CD4-positive, alpha-beta T cell treated with Interferon gamma for 1 hour (primary cell): ENCODE measurements at regions not wholly inside any gene's neighbourhood (a gene's known extent, or its start where the extent isn't known, plus 50 kb on each side); places are given as distances from the start of the nearest gene placed in this dataset.

Experiments
- DNase-seq: peaks from one replicate; pipeline ENCODE4 v3.0.0-alpha.2; 2020

DNA sequence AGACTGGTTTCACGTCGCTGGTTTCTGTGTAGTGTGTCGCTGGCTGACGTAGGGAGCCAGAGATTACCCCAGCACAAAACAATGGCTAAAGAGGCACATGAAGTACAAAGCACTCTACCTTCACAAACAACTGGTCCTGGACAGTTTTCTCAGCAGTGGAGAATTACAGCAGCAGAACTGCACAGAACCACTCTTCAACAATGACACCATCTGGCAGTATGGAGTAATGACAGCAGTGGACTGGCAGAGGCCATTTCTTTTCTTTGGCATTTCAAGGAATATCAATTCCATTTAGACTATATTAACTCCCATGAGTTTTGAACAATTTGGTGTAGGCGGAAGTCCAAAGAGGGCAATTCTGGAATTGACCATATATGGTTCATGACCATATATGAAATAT, 1074.1 kb downstream of the AACS start:
- no peak for DNase-seq

DNA sequence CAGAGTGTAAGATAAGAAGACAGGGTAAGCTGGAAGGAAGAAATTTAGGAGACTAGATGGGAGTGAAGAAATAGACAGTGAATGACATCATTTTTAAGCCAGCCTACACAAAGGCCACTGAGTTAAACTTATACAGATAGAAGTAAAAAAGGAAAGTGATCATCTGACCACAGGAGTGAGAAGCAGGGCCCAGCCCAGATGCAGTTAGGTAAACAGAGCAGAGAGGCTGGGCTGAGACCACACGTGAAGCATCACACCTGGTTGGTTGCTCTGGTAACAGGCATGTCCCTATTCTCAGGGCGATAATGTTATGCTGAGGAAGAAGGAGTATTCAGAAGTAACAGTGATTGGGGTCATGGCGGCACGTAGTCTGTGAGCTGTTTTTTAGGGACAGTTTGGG, 1079.4 kb downstream of the AACS start:
- no peak for DNase-seq

- DNase-seq, result no peak
These were observed 1082.1 kb downstream of the AACS start for GRCh38 chr12:126147321-126147720.

- DNase-seq, result no peak
These were observed 1091.8 kb downstream of the AACS start for GRCh38 chr12:126156806-126157574.

- no peak for DNase-seq
These were observed 1092.3 kb downstream of the AACS start for GRCh38 chr12:126157575-126157966.

GRCh38 chr12:126159139-126159538, 1093.9 kb downstream of the AACS start:
- DNase-seq, result no peak

GRCh38 chr12:126160912-126161311, 1095.7 kb downstream of the AACS start:
- no peak for DNase-seq

DNA sequence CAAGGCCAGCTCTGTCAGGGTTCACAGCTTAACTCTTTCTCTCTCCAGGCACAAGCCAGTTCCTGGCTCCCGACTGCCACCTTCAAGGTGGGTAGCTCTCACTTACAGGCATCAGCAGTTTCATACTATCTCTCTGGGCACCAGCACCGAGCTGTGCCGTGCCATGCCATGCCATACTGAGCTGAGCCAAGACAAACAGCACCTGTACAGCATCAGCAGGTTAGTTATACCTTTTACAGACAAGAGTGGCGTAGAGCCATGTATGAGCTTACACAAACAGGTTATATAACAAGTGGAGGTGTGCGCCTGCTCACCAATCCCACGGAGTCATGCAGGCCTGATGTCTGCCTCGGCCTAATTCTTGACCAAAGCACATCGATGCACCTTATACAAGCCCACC, 1098.7 kb downstream of the AACS start:
- DNase-seq, result no peak

DNA sequence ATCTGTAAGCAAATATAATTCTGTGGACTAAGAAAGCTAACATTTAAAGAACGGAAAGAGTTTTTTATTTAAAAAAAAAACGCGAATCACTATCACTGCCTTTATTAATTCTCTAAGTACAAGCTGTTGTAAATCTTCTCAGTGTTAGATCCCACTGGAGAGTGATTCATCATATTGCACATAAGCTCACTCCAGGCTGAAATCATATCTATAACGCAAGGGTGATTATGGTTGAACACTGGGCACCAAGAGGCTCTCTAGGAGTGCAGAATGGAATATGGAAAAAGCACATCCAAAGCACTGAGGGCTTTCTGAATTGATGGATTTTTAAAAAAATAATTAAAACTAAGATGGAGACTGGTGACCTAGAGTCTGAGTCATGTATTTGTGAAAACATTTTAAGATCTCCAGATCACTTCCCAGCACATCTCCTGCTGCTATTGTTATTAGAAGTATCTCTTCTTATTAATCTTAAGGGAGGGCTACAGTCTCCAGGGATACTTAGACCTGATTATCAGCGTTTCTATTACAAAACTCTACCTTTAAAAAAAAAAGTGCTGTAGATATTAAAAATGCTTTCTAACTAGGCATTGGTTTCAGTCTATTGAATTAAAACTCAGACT, 1106.8 kb downstream of the AACS start:
- DNase-seq, result no peak

- no peak for DNase-seq
These were observed 1117.5 kb downstream of the AACS start for GRCh38 chr12:126182619-126183236.

- DNase-seq, result no peak
These were observed 1119.8 kb downstream of the AACS start for GRCh38 chr12:126185025-126185424.

GRCh38 chr12:126189856-126190255, 1124.6 kb downstream of the AACS start:
- no peak for DNase-seq

- DNase-seq, result no peak
These were observed 1126.0 kb downstream of the AACS start for GRCh38 chr12:126191031-126191891.

DNA sequence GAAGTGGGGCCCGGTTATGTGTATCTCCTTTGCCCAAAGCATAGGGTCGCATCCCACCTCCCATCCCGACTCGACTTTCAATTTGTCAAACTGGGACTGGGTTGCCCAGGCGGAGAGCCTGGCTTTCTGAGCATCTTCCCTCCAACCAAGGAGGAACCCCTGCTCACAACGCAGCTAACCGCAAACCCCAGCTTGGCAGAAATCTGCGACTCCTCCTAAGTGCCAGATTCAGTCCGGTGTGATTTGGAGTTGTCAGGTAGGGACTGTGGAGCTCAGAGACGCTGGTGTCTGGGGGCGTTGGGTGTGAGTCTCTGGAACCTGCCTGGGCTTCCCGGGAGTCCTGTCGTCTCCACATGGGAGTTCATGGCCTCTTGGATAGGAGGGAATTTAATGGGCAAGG, 1126.7 kb downstream of the AACS start:
- DNase-seq, result no peak

DNA sequence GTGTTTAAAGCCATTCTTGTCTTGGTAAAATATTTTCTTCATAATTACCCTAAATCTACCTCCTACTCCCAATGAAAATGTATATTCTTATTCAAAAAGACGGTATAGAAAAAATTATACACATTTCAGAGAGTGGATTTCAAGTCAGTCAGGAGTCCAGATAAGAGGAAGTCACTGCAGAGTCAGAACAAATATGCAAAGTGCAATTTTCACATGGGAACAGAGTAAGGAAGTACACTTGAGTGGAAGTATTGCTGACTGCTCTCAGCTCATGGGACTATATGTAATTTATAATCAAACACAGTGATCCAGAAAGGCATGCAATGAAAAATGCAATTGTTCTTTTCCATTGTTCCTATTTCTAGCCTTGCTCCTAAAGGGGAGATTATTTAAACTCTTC, 1128.0 kb downstream of the AACS start:
- DNase-seq, result no peak

DNA sequence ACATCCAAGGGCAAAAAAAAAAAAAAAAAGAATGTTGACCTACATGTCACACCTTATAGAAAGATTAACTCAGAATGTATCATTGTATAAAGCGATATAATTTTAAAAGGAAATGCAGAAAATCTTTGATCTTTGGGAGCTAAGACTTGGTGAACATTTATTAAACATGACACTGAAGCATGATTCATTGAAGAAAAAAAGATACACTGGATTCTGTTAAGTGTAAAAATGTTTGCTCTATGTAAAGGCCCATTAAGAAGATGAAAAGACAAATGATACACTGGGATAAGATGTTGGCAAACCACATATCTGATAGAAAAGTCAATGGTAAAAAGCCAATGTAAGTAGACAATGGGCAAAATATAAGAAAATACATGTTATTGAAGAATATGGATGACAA, 1131.0 kb downstream of the AACS start:
- no peak for DNase-seq

DNA sequence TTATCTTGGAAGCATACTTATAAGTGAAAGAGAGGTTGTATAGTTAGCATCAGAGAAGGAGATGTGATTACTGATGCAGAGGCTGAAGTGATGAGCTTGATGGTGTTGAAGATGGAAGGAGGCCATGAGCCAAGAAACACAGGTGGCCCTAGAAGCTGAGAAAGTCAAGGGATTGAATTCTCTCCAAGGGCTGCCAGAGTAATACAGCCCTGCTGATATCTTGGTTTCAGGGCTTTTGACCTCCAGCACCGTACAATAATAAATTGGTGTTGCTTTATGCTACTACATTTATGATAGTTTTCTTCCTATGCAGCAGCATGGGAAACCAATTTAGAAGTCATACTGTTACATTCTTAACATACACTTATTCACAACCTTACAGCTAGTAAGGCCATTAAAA, 1133.3 kb downstream of the AACS start:
- DNase-seq, result no peak

DNA sequence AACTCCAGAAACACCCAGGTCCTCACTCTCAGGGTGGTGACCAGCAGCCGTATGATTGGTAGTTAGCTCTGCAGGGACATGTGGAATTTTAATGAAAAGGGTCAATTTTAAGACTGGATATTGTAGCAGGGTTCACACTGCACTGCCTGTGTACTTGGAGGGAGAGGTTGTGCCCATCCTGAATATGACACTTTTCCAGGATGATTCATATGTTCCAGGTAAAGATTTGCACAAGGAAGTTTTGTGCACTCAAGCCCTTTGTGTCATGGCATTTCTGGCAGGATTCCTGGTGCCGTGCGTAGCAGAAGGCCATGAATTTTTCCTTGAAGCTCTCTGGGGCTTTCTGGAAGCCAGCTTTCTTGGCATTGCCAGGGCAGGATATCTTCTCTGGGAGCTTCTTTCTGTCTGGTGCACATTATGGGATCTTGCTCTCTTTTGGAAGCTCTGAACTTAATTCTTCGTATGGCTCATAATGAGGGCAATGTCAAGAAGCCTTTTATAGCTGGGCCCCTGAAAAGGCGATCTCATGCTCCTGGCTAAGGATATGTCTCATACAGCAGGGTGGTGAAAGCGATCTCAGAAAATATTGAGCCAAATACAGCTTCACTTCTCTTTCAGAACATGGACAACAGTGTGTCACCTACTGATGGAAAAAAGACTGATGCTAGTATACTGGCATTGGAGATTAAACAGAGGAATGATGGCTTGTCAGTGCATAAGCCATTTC, 1133.9 kb downstream of the AACS start:
- DNase-seq, result no peak

DNA sequence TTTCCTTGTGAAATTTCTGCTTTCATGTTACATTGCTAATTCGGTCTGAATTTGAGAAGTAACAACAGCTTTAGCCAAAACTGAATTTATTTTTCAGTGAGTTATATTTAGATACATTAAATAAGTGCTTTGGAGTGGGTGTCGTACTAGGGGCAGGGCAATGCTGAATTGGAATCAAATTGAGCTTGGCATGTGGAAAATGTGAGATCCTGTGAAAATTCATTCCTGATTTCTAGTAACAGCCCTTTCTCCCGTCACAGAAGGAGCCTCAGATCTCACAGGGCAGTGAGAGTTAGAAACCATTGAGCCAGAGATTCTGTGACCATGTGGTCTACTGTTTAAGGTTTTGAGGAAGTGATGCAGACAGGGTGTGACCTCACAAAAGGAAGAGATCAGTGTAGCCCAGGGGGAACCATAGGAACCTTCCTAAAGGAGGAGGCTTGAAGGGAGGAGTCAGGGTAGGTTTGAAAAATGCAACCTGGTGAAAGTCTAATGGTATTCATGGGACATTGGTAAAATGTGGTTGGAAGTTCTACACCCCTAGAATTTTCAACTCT, 1136.8 kb downstream of the AACS start:
- no peak for DNase-seq

DNA sequence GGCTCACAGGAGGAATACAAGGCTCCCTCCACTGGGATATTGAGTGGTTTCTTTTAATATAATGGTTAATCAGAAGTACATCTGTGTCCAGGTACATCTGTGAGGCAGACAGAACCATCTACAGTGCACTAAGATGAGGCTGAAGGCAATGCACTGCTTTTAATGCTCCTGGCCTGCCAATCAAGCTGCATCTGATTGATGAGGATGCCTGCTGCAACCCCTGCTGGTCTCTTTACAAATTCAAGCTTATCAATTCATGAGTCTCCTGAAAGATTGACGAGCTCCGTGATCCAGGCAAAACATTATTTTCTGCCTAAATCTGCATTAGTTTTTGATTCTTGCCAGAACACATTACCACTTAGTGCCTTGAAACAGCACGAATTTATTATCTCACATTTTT, 1139.1 kb downstream of the AACS start:
- DNase-seq, result no peak

GRCh38 chr12:126210026-126210425, 1144.8 kb downstream of the AACS start:
- no peak for DNase-seq

DNA sequence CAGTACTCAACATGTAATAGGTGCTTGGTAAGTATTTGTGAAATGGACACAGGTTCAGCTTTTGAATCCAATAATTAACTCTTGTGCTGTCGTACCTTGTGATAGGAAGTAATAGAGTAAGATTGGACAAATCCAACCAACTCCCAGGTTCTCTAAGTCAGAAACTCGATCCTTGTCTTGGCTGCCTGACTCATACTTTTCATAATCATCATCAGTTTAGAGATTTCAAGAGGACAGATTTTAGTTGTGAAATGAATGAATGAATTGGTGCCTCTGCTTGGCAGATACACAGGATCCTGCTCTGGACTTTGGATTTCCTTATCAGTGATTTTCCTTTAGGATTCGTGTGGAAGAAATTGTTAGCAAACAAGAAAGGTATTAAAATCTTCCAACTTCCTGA, 1145.2 kb downstream of the AACS start:
- no peak for DNase-seq
